COLO829 (cell line): ENCODE measurements at regions not wholly inside any gene's neighbourhood (a gene's known extent, or its start where the extent isn't known, plus 50 kb on each side); places are given as distances from the start of the nearest gene placed in this dataset.
"Not testable (repeated sequence)": the region's sequence is repeated elsewhere in the genome, so short reads cannot be mapped to it uniquely, and the experiment has no call there.

ENCODE experiments used
- DNase-seq: peaks from one replicate; pipeline ENCODE4 v3.0.0; 2012; ENCODE audit warnings: low spot score

DNA sequence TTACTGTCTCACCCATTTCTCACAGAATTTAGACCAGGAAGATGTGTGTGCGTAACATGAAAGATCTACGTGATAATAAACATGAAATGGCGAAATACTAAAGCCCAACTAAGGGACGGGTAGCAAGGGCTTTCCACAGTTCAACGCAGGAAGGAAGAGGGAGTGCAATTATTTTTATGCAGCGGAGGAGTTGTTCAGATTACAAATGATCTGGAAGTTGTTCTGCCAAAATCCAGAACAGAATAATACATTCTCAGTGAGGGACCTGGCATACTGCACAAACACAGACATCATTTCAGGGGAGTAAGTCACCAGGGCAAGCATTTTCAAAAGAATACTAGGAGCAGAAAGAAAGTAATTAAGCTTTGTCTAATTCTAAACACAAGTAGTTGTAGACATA is 133.6 kb upstream of the RAP2B start:
- DNase-seq, result no peak

DNA sequence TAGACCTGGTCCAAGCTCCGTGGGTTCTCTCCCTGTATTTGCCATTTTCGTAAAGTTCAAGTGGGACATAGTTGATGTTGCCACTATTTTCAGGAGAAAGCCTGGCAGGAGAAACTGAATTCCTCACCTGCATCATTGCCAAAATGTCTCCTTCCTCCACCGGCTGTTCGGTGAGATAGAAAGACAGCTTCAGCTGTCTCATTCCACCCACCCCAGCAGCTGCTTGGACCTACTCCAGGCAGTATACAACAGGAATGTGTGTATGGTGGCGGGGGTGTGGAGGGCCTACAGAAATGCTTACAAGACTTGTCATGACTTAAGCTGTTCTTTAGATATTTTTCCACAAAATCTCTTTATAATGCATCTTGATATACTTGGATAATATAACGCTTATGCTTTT is 132.7 kb upstream of the RAP2B start:
- no peak for DNase-seq

DNA sequence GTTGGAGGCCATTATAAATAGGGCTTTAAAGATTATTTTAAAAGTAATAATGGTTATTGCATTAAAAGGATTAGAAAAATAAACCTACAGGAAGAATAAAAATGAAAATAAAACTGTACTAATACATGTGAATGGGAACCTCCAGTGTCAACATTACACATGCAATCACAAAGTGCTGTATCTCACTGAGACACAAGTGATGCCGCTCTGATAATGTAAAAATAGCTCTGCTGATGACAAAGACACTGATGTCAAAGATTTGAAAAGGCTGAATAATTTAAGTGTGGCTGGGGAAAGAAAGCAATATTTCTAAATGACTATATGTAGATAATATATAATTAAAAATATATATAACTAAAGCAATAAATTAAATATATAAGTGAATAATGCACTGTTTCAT is 129.1 kb upstream of the RAP2B start:
- no peak for DNase-seq

DNA sequence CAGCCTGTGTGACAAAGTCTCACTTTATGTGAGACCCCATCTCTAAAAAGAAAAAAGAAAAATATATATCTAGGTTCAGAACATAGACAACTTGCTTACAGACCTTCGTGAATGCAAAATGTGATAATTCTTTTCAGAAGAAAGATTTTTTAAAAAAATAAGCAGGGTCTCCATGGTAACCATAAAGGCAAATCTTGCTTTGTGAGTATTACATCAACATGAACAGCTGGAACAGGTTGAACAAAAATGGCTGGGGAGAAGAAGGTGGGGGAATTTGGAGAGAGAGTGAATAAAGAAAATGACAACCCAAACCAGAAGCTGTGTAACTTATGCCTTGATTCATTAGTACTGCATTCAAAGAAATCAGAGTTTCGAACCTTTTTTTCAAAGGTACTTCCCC is 125.2 kb upstream of the RAP2B start:
- DNase-seq, result no peak

DNA sequence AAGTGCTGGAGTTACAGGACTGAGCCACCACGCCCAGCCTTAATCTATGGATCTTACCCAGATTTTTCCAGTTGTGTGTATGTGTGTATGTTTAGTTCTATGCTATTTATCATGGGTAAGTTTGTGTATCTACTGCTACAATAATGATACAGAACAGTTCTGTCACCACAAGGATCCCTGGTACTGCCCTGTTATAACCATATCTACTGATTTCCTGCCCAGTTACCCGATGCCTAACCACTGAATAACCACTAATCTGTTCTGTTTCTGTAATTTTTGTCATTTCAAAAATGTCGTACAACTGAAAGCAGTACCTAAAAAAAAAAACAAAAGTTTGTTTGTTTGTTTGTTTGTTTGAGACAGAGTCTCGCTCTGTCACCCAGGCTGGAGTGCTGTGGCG is 123.7 kb upstream of the RAP2B start:
- DNase-seq, result no peak

DNA sequence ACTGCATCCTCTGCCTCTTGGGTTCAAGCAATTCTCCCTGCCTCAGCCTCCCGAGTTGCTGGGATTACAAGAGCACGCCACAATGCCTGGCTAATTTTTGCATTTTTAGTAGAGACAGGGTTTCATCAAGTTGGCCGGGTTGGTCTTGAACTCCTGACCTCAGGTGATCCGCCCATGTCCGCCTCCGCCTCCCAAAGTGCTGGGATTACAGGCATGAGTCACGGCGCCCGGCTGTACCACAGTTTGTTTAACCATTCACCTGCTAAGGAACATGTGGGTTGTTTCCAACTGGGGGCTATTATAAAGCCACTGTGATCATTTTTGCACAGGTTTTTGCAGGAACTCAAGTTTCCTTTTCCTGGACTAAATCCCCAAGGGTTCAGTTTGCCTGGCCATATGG is 123.2 kb upstream of the RAP2B start:
- no peak for DNase-seq

DNA sequence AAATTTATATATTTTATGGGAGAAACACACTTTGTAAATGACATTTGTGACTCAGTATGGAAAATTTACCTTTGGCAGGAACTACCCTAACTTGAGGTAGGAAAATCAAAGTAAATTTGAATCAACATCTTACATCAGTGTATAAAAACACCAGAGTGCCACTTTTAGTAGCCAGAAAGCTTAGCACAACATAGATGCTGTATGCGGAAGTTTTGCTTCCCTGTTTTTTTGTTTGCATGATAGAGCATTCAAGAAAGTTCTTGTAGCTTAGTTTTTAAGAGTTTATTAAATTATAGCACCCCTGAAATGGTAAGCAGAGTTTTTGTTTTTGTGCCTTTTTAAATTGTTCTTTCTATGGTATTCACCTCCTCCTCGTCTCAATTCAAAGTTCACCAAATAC is 120.8 kb upstream of the RAP2B start:
- DNase-seq, result no peak

DNA sequence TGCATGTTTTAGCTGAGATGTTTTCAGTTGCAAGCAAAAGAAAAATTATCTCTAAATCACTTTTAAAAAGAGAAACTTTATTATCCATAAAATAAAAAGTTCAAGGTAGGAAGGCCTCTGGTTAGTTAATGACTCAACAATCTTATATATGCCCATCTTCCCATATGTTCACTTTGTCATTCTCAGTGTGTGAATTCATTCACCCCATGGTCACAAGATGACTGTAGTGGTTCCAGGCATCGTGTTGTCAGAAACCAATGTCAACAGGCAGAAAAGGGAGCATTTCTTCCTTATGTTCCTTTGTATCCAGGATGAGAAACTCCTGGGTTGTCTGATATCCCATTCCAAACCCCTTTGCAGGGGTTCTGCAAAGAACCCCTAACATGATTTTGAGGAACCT is 119.9 kb upstream of the RAP2B start:
- DNase-seq, result no peak

DNA sequence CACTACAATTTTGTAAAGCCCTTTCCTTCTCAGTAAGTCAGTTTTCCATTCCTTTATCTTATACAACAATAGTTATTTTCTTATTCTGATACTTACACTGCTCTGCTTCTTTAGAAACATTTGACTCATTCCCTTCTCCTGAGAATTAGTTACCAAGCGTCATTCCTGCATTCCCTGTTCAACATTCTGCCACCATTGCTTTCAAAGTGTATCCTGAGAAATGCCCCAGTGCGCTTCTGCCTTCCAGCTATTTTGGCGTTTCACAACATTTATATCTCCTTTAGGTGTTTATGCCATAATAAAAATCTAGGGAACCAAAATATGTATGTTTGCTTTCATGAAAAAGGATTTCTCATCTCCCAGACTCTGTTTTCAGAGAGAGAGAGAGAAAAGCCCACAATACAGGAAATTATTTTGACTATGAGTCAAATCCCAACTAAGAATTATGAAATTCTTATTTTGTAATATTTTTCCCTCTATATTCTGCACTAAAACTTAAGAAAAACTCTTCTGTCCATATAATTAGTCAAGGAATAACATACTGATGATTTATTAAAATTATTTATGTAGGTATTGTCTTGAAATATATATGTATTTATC is 118.2 kb upstream of the RAP2B start:
- no peak for DNase-seq

DNA sequence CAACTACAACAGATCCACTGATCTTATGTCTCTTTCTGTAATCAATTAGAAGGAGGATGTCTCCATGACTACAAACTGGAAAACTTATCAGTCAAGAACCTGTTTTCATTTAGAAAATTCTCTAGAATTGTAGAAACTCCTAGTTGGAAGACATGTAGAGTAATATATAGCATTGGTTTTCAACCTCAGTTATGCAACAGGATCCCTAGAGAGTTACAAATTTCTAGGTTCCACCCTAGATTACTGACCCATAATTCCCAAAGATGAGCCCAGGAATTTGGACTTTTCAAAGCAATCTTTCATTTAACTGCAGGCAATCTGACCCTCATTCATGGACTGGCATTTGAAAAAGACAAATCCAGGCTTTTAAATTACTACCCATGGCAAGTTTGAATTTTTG is 116.9 kb upstream of the RAP2B start:
- no peak for DNase-seq

DNA sequence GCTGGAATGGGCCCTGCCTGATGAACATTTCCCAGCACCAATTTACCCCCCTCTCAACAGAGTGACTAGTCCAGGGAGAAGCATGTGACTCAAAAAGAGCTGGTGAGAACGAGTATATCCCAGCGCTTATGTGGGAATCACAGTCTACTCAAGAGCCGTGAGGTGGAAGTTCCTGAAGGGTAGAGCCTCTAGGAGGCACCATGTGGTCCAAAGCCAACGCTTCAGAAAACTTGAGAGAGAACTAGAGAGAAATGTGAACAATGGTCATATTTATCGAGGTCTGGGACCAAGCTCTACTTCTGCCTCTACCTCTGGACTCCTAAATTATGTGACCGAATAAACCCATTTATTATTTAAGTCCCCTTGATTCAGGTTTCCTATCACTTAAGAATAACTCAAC is 111.0 kb upstream of the RAP2B start:
- no peak for DNase-seq

DNA sequence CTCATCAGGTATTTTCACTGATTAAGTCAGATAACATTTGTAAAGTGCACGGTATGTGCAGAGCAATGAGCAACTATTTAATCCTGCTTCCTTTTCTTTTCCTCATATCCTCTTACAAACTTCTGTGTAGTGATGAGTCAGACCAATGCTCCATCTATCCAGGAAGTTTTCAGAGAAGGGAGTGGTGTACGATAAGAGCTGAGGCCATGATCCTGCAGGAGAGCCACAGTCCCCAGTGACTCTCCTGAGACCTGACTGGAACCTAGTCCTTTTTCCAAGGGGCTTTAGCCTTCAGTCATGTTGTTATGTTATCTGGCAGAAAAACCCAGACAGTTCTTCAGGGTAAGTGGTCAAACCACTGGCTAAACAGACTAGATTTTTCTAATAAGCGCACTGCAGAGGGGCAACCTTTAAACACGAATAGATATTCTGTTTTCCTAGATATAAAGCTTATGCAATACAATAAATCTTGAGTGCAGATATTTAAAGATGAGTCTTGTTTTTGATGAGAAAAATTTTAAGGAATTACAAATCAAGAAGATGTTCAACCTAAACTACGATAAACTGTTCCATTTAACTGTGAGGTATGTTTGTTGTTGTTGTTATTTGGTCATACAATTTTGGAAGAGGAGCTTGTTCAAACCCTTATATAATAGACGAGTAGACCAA is 110.5 kb upstream of the RAP2B start:
- DNase-seq, result peak; percentile 43

DNA sequence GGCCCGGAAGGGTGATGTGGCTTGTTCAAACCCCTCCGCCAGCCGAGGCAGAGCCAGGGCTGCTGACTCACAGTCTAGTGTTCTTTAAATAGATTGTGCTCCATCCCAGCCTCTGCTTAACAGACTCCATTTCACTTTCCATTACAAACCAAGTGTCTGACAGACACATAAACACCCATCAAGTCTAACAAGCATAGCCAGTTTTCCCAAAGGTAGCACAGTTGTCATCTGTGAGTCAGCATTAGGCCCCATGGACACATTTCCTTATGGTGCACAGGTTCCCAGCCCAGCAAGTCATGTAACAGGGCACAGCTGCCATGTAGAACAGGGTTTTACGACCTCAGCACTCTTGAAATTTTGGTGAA is 109.9 kb upstream of the RAP2B start:
- DNase-seq, result peak; percentile 13

DNA sequence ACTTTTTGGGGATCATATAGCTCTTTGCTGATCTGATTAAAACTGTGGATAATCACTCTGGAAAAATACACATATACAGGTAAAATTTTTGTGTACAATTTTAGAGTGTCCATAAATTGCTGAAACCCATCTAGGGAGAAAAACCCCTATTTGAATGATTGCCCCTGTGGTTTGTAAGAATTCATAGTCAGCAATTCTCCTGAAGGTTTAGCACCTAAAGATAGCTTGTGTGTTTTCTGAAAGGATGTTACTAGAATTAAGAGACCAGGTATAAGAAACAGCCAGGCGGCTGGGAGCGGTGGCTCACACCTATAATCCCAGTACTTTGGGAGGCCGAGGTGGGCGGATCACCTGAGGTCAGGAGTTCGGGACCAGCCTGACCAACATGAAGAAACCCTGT is 106.8 kb upstream of the RAP2B start:
- DNase-seq, result no peak

DNA sequence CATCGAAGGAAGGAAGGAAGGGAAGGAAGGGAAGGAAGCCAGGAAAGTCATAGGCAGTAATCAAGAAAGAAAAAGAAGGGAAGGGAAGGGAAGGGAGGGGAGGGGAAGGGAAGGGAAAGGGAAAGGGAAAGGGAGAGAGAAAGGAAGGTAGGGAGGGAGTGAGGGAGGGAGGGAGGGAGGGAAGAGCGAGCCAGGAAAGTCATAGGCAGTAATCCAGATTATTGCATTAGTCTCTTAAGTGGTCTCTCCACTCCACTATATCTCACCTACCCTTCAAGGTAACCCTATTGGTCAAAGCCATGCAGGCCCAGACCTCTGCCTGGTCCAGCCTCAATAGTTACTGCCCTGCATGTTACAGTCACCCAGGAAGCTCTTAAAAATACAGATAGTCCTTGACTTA is 106.2 kb upstream of the RAP2B start:
- no peak for DNase-seq

DNA sequence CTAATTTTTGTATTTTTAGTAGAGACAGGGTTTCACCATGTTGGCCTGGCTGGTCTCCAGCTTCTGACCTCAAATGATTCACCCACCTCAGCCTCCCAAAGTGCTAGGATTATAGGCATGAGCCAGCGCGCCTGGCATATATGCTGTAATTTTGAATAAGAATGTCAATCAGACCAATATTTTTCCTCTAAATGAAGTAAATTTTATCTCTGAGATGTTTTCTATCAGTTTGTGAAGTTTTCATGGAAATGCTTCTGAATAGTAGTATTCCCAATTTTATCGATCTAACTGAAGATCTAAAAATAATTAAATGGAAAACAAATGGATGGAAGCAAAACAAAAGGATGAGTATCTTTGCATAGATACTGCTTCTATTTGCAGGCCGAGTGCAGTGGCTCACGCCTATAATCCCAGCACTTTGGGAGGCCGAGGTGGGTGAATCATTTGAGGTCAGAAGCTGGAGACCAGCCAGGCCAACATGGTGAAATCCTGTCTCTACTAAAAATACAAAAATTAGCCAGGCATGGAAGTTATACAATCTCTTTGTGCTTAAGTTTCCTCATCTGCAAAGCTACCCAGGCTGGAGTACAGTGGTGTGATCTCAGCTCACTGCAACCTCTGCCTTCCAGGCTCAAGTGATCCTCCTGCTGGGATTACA is 103.9 kb upstream of the RAP2B start:
- DNase-seq, result not testable (repeated sequence)

DNA sequence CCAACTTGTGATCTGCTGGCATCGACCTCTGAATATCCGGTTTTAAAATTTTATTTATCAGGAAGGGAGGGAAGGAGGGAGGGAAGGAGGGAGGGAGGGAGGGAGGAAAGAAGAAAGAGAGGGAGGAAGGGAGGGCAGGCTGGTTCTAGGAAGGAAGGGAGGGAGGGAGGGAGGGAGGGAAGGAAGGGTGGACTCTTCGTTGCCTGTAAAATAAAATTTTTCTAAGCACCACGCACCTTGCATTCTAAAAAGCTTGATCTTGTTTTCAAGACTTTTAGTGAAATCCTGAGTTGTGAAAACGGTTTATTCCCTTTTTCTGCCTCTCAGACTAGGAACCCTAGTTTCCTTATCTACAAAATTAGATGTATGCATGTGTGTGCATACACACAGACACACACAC is 101.7 kb upstream of the RAP2B start:
- no peak for DNase-seq

DNA sequence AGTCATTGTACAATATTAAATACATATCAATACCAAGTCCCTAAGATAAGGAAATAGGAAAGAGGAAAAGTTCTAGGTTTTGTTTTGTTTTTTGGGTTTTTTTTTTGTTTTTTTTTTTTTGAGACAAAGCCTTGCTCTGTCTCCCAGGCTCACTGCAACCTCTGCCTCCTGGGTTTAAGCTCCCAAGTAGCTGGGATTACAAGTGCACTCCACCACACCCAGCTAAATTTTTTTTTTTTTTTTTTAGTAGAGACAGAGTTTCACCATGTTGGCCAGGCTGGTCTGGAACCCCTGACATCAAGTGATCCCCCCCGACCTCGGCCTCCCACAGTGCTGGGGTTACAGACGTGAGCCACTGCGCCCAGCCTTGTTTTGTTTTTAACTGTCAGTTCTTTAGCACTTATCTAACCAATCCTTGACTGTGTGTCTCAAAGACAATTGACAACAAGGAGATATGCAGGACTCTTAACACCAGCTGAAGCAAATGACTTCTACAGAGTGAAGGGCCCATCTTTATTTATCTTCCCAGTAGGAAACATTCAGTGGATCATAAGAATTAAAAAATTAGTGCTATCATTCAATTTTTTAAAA is 100.0 kb upstream of the RAP2B start:
- no peak for DNase-seq

DNA sequence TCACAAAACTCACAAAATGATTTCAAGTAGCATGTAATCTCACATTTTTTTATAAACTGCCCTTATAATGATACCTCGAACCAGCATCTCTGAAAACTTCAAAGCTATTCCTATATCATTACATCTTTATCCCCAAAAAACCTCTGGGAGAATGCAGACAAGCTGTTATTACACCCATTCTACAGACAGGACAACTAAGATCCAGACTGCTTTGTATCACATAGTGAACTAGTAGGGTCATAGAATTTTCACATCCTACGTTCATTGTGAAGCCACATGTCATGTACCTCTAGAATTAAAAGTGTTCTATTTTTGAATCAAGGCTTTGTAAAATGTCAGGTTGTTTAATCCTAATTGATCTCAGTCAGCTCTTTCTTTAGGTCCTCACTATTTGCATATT is 98.7 kb upstream of the RAP2B start:
- DNase-seq, result no peak

DNA sequence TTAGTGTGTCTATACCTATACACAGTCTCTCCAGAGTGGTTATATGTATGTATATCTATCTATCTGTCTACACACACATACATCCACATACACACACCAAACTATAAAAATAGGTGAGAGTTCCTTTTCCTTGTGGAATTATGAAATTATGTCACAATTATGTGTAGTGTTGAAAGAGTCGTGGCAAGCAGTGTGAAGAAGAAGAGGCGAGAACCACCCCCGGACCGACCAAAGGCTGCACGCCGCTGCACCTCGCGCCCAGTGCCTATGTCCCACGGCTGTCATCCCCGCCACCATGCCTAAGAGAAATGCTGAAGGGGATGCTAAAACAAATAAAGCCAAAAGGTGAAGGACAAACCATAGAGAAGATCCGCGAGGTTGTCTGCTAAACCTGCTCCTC is 95.0 kb upstream of the RAP2B start:
- no peak for DNase-seq

DNA sequence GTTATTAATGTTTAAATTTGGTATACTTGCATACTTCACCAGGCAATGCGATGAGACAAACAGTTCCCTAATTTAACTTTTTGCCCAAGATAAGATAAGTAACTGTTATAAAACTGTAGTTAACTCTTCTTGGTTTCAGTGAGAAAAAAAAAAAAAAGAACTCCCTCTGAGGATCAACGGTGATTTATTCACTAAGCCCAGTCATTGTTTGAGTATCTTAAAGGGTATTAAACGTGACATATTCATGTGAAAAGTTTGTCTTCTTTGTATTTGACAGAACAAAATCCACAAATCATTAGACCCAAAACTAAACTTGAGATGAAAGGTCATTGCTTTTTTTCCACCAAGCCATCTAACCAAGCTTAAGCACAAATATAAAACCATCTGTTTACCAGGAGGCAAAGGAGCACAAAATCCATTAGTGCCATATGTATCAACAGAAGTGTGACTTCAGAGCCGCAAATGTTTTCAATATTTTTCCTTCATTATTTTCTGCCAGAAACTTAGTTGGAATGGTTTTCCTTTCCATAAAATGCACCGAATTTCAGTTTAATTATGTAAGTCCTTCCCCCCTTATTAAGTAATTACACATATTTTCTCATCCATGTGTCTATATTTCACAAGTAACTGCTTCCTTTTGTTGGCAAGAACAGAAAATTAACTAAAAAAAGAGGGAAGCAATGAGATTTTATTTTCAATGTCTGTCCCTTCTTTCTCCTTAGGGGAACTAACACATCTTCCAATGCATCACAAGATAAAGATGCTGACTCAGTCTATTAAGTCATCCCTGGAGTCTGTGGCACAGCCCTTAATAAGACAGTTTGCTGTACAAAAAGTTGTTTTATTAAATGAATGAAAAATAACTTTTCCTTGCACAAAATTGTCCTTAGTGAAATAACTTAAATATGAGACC is 92.2 kb upstream of the RAP2B start:
- peak; percentile 38 for DNase-seq

DNA sequence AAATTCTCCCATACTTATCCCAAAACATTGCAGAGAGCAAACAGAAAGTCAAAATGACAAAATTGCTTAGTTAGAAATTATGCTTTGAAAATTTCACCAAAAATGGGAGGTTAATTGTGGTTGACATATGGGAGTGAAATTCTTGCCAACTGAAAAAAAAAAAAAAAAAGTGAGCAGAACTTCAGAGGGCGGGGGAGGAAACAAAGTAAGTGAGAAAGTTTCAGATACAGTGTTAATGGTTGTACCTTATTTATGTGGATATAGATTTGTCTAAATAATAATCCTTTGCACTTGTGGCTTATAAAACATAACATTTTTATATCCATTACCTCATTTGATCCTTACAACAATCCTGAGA is 91.5 kb upstream of the RAP2B start:
- no peak for DNase-seq

DNA sequence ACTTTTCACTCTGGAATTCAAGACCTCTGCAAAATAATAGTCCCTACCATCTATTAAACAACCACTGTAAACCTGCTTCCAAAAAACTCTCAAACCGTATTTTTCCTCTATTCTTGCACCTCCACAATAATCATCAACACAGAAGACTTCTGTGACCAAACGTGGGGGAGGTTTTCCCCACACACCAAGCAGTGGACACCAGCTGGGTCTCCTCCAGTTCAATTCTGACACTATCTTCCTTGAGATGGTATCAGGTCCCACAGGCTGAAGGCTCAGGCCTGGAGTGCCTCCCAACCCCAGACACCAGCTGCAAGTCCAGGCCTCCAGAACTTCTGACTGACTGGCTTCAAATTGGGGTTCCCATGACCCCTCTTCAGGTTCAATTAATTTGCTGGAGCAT is 89.6 kb upstream of the RAP2B start:
- DNase-seq, result no peak
